WTC11 (cell line): ENCODE measurements at regions not wholly inside any gene's neighbourhood (a gene's known extent, or its start where the extent isn't known, plus 50 kb on each side); places are given as distances from the start of the nearest gene placed in this dataset.
"Not testable (repeated sequence)": the region's sequence is repeated elsewhere in the genome, so short reads cannot be mapped to it uniquely, and the experiment has no call there.

ENCODE experiments used
- ATF3 ChIP-seq: sonication (generic); formaldehyde crosslinking; conservative IDR thresholded peaks from 2 replicates; pipeline ENCODE4 v1.8.1; 2022; ENCODE audit warnings: mild to moderate bottlenecking, missing genetic modification reagents
- CREB1 ChIP-seq: sonication (generic); formaldehyde crosslinking; IDR thresholded peaks from 2 replicates; pipeline ENCODE4 v1.8.0; 2023; ENCODE audit warnings: mild to moderate bottlenecking, missing genetic modification reagents
- CTCF ChIP-seq: fragments of 200-600 bp; IDR thresholded peaks from 2 replicates; pipeline ENCODE4 v1.8.0; 2022; ENCODE audit warnings: antibody characterized with exemption
- HMGXB4 ChIP-seq: sonication (generic); formaldehyde crosslinking; IDR thresholded peaks from 2 replicates; pipeline ENCODE4 v1.8.1; 2023; ENCODE audit warnings: mild to moderate bottlenecking, moderate library complexity, missing genetic modification reagents
- JUN ChIP-seq: sonication (generic); formaldehyde crosslinking; IDR thresholded peaks from 2 replicates; pipeline ENCODE4 v1.8.0; 2023; ENCODE audit warnings: mild to moderate bottlenecking, missing genetic modification reagents
- RELA ChIP-seq: sonication (generic); formaldehyde crosslinking; IDR thresholded peaks from 2 replicates; pipeline ENCODE4 v1.8.1; 2022; ENCODE audit warnings: missing genetic modification reagents, mild to moderate bottlenecking, borderline replicate concordance
- SMAD4 ChIP-seq: sonication (generic); formaldehyde crosslinking; IDR thresholded peaks from 2 replicates; pipeline ENCODE4 v1.8.0; 2022; ENCODE audit warnings: mild to moderate bottlenecking, missing genetic modification reagents
- TEAD4 ChIP-seq: sonication (generic); formaldehyde crosslinking; IDR thresholded peaks from 2 replicates; pipeline ENCODE4 v1.8.0; 2022; ENCODE audit warnings: mild to moderate bottlenecking, missing genetic modification reagents
- ZNF232 ChIP-seq: sonication (generic); formaldehyde crosslinking; IDR thresholded peaks from 2 replicates; pipeline ENCODE4 v1.8.0; 2022; ENCODE audit warnings: mild to moderate bottlenecking, missing genetic modification reagents
- ZNF512 ChIP-seq: sonication (generic); formaldehyde crosslinking; IDR thresholded peaks from 2 replicates; pipeline ENCODE4 v1.8.1; 2022; ENCODE audit warnings: missing genetic modification reagents, borderline replicate concordance
- ZSCAN18 ChIP-seq: fragments of 250-450 bp; sonication (Bioruptor Pico); IDR thresholded peaks from 2 replicates; pipeline ENCODE4 v2.1.2; 2022; ENCODE audit warnings: mild to moderate bottlenecking, moderate library complexity

- not testable (repeated sequence) for TF ChIP-seq ZNF232 (CRISPR knock-in tag); CTCF; SMAD4 (CRISPR knock-in tag); ATF3 (CRISPR knock-in tag); ZNF512 (CRISPR knock-in tag); HMGXB4 (CRISPR knock-in tag); RELA; ZSCAN18 (CRISPR knock-in tag); CREB1; TEAD4 (CRISPR knock-in tag); JUN (CRISPR knock-in tag)
Observed at GRCh38 chr16:15207202-15207981, 113.3 kb upstream of the RRN3 start.
